SU-DHL-6 (cell line): ENCODE measurements at regions not wholly inside any gene's neighbourhood (a gene's known extent, or its start where the extent isn't known, plus 50 kb on each side); places are given as distances from the start of the nearest gene placed in this dataset.

Source experiments
- EZH2phosphoT487 ChIP-seq: fragments of 200-600 bp; sonication (generic), shearing (Covaris generic); conservative IDR thresholded peaks from 2 replicates; pipeline ENCODE4 v1.6.1; 2018; ENCODE audit warnings: mild to moderate bottlenecking, antibody characterized with exemption, low read length, moderate library complexity, mixed read lengths
- TF ChIP-seq, protein P1 (sequence below): fragments of 200-600 bp; sonication (generic); IDR thresholded peaks from one replicate; pipeline ENCODE4 v1.5.1; 2017; ENCODE audit warnings: antibody characterized with exemption, mild to moderate bottlenecking, low read length, moderate library complexity; ENCODE audit not compliant: insufficient read depth, poor library complexity, severe bottlenecking

DNA sequence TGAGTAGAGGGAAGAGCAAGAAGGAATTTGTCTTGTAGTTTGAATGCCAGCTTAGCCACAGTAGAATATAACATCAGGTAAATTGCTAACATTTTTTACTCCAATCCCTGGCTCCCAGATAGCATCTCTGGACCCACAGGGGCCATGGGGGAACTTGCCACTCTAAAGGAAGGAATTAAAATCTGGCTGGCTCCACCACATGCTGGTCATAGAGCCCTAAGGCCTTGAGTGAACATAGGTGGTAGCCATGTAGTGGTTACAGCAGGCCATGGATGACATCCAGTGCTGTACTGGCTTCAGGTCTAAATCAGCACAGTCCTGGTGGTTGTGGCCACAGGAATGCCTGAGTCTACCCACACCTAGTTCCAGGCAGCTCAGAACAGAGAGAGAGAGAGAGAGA lies 109.9 kb upstream of the RGMB start:
- TF ChIP-seq, protein P1, sequence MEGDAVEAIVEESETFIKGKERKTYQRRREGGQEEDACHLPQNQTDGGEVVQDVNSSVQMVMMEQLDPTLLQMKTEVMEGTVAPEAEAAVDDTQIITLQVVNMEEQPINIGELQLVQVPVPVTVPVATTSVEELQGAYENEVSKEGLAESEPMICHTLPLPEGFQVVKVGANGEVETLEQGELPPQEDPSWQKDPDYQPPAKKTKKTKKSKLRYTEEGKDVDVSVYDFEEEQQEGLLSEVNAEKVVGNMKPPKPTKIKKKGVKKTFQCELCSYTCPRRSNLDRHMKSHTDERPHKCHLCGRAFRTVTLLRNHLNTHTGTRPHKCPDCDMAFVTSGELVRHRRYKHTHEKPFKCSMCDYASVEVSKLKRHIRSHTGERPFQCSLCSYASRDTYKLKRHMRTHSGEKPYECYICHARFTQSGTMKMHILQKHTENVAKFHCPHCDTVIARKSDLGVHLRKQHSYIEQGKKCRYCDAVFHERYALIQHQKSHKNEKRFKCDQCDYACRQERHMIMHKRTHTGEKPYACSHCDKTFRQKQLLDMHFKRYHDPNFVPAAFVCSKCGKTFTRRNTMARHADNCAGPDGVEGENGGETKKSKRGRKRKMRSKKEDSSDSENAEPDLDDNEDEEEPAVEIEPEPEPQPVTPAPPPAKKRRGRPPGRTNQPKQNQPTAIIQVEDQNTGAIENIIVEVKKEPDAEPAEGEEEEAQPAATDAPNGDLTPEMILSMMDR = no peak
- no peak for TF ChIP-seq EZH2phosphoT487
